Adrenal gland (tissue), 9 donors: ENCODE measurements at regions not wholly inside any gene's neighbourhood (a gene's known extent, or its start where the extent isn't known, plus 50 kb on each side); places are given as distances from the start of the nearest gene placed in this dataset.
A peak's percentile ranks its signal among the peaks of the same experiment; 100 is the strongest.
"Not testable (repeated sequence)": the region's sequence is repeated elsewhere in the genome, so short reads cannot be mapped to it uniquely, and the experiment has no call there.

Experiments used
- DNase-seq, 7 donors: peaks; one replicate each; pipeline ENCODE4 v3.0.0-alpha.2; 2019 to 2020
- H3K27ac ChIP-seq, 5 donors: fragments of 200-600 bp; sonication (generic) in 4 of 5; 1 replicate in 3 of 5; 2 replicates in 2 of 5; pipeline versions ENCODE4 v1.5.1 to v1.8.0; 2016 to 2020; ENCODE audit warnings: mild to moderate bottlenecking in 1 of 5
- H3K27me3 ChIP-seq: fragments of 200-600 bp; 2 replicates; pipeline ENCODE4 v1.8.0; 2021
- H3K36me3 ChIP-seq, 2 donors: fragments of 200-600 bp; replicated peaks in 1 of 2; 1 replicate in 1 of 2; 2 replicates in 1 of 2; pipeline versions ENCODE4 v1.5.1 to v1.8.0; 2018 to 2022
- H3K4me1 ChIP-seq, 2 donors: fragments of 200-600 bp; replicated peaks in 1 of 2; 1 replicate in 1 of 2; 2 replicates in 1 of 2; pipeline versions ENCODE4 v1.5.1 to v1.8.0; 2018 to 2021
- H3K4me3 ChIP-seq, 4 donors: fragments of 200-600 bp; sonication (generic) in 3 of 4; one replicate each; pipeline ENCODE4 v1.5.1; 2016 to 2018
- H3K9me3 ChIP-seq, 3 donors: fragments of 200-600 bp; sonication (generic) in 1 of 3; replicated peaks in 1 of 3; 1 replicate in 2 of 3; 2 replicates in 1 of 3; pipeline versions ENCODE4 v1.5.1 to v1.8.0; 2016 to 2021
- WGBS, 4 donors: extraction: QIAGEN DNeasy Blood & Tissue Kit in 2 of 4; methylation state at CpG; one replicate each; pipeline versions ENCODE4 v1.1.5 to v1.1.7; 2013 to 2017; 5-methylcytosine and 5-hydroxymethylcytosine counted together
- intact Hi-C, 2 donors: fragments of 100-400 bp; cut with DNase I; formaldehyde crosslinking; loops; one replicate each; pipeline versions ENCODE4 v1.14.1 to v1.15.0; 2022 to 2023
- donor health status: healthy with polysubstance abuse.
- donor health status: Bipolar disorder and iron deficiency.
- donor health status: DM: yes; HTN: yes; CAD: no.
- donor health status: DM: no; HTN: no; CAD: no.
- donor health status: DM: no; HTN: no; CAD: no.

DNA sequence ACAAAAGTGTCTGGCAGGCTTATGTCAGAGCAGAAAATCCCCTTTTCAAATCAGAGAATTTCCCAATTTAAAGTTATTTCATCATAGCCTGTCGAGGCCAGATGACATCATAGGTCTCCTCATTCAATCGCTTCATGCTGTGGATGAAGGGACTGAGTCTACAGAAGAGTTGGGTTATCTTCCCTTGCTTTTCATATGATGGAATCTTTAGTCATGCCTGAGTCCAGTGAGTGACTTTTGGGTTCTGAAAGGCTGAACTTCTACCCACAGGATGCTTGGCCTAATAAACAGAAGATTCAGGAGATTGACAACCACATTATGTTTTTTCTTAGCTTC, 357.0 kb upstream of the SPATA31A3 start:
- H3K27ac ChIP-seq, intact Hi-C loops, H3K4me1 ChIP-seq, H3K27me3 ChIP-seq, H3K9me3 ChIP-seq, H3K4me3 ChIP-seq, DNase-seq, H3K36me3 ChIP-seq: not testable (repeated sequence)
- no CpG with 5 or more reads among the region's 2 CpGs for WGBS, 4 donors

DNA sequence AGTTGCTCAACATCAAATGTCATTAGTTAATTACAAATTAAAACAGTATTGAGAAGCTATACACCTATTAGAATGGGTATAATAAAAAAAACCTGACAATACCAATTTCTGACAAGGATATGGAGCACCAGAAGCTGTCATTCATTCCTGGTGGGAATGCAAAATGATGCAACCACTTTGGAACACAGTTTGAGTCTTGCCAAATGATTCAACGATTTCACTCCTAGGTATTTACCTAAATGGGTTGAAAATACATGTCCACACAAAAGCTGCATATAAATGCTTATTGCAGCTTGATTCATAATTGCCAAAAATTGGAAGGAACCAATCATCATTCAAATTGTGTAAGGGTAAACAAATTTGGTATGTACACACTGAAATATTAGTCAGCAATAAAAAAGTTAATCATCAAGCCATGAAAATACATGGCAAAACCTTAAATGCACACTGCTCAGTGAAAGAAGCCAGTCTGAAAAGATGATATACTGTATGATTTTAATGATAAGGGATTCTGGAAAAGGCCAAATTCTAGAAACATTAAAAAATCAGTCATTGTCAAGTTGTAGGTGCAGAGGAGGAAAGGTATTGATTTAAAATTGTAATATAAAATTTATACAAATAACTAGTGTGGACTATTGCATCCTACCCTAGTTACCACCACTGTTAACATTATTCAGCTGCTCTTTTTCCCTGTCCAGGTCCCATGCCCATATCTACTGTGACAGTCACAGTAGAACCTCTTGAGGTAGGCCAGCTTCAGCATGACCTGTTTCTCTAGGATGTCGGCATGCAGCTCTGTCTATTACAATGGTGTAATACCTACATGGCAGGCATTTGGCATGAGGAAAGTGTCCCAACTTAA, 356.4 kb upstream of the SPATA31A3 start:
- H3K4me3 ChIP-seq, intact Hi-C loops, H3K36me3 ChIP-seq, H3K4me1 ChIP-seq, H3K27me3 ChIP-seq, H3K9me3 ChIP-seq, DNase-seq, H3K27ac ChIP-seq: not testable (repeated sequence)
- no CpG with 5 or more reads among the region's 2 CpGs for WGBS, 4 donors

DNA sequence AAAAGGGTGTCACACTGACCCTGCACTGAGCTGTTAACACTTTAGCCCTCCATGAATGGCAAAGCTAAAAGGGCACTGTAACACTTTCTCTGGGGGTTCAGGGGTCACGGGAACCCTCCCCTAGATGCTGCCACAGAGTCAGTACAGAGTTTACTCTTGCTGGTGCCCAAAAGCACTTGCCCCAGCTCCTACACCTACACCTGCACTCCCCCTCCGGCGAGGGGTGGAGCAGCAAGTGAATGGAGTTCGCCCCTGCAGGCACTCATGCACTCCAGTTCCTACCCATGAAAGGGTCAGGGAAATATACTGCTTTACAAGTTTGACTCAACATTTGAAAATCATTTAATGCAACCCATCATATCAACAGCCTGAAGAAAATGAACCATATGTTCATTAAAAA, 355.7 kb upstream of the SPATA31A3 start:
- H3K4me1 ChIP-seq, H3K9me3 ChIP-seq, H3K27me3 ChIP-seq, DNase-seq, intact Hi-C loops, H3K27ac ChIP-seq, H3K4me3 ChIP-seq, H3K36me3 ChIP-seq: not testable (repeated sequence)
- WGBS, 4 donors = 83 to 85% methylated on average over 1 of the region's 4 CpGs; no CpG with 5 or more reads in 2 of the 4 donors

DNA sequence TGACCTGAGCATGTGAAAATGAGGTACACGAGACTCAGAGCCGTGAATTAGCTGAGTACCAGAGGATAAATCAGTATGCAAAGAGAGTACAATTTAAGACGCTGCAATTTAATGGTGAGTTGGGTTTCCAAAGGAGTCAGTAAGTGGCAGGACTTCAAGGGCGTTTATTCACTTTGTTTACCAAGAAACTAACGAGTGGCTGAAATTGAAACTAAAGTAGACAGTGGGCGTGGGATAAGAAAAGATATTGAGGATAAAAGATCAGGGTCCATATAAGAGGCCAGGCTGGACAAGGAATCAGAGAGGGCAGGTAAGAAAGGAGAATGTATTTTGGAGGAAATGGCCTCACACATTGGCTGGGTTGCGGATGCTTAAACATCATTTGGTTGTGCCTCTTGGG, 346.9 kb upstream of the SPATA31A3 start:
- DNase-seq, H3K9me3 ChIP-seq, intact Hi-C loops, H3K4me1 ChIP-seq, H3K4me3 ChIP-seq, H3K27ac ChIP-seq, H3K27me3 ChIP-seq, H3K36me3 ChIP-seq: not testable (repeated sequence)
- WGBS, 4 donors = no CpG with 5 or more reads among the region's 7 CpGs

DNA sequence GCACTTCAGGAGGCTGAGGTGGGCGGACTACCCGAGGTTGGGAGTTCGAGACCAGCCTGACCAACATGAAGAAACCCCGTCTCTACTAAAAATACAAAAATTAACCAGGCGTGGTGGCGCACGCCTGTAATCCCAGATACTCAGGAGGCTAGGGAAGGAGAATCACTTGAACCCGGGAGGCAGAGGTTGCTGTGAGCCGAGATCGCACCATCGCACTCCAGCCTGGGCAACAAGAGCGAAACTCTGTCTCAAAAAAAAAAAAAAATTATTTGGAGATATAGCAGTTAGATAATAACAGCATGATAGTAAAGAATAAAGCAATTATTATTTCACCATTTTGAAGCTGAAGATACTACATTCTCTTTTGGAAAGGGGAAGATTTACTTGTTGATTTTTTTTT, 345.9 kb upstream of the SPATA31A3 start:
- intact Hi-C loops, H3K27ac ChIP-seq, H3K4me1 ChIP-seq, H3K4me3 ChIP-seq, H3K36me3 ChIP-seq, H3K27me3 ChIP-seq, H3K9me3 ChIP-seq: not testable (repeated sequence)
- WGBS, 4 donors = 91 to 100% (median 93%) methylated on average over 4 to 5 of the region's 12 CpGs; no CpG with 5 or more reads in 1 of the 4 donors
- peak in 2 of 7 donors; percentile 1 to 33 for DNase-seq

DNA sequence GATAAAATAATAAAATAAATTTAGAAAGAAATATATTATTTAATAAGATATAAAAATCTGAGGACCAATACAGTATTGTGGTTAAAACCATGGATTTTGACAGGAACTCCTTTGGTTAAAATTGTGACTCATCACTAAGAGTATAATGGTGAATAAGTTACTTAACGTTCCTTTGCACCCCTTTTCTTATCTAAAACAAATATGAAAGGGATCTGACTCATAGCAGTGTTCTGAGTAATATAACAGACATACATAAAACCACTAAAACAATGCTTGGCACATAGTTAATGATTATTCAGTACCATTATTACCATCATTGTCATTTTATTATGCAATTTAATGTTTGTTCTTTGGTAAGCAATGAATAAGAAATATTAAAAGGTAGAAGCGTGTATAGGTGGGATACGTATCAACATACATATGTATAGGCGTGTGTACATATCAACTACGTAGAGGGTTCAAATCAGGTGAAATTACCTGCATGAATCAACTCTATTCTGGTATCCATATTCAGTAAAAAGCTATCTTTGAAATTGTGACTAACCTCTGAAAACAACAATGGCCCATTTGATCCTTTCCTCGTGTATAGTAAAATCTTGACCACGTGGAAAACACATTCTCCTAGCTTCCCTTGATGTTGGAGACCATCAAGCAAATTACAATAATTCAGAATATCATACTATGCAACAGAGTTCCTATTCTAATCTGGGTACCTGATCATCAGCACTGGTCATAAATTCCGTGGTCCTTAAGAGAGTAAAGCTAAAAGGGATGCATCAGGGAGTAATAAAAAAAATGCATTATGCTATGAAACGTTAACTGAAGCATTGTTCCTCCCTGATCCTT, 342.6 kb upstream of the SPATA31A3 start:
- H3K9me3 ChIP-seq, DNase-seq, H3K4me1 ChIP-seq, H3K4me3 ChIP-seq, intact Hi-C loops, H3K27me3 ChIP-seq, H3K36me3 ChIP-seq, H3K27ac ChIP-seq: not testable (repeated sequence)
- WGBS, 4 donors = no CpG with 5 or more reads among the region's 9 CpGs

DNA sequence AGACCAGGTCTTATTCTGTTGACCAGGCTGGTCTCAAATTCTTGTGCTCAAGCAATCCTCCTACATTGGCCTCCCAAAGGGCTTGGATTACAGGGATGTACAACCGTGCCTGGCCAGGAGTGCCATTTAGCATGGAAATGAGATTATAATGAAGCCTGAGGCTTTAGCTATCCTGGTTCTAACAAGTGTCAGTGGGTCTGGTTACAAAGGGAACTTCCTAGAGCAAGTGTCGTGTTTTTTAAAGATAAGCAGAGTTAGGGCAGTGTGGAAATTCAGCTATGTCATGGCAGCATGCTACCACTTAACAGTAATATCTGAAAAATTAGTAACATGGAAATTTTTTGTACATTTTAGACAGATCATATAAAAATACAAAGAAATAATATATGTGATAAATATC, 339.3 kb upstream of the SPATA31A3 start:
- H3K27me3 ChIP-seq, H3K4me1 ChIP-seq, H3K9me3 ChIP-seq, H3K36me3 ChIP-seq, intact Hi-C loops, H3K4me3 ChIP-seq, H3K27ac ChIP-seq, DNase-seq: not testable (repeated sequence)
- WGBS, 4 donors = no CpG with 5 or more reads among the region's 2 CpGs

DNA sequence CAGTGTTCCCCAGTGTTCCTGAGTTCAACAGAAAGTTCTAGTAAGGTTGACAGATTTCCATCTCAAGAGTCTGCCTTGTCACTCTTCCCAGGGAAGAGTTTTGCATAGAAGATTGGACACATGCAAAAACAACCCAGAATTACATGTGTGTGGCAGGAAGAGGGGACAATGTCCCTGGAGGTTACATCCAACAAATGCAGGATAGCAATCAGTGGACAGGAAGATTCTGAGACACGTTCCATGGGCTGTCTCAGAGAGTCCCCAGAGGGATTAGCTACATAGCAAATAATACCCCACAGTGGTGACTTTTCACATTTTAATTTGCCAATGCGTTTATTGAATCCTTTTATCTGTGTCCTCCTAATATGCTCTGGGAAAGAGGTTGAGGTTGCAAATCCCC, 321.1 kb upstream of the SPATA31A3 start:
- H3K9me3 ChIP-seq, H3K4me1 ChIP-seq, DNase-seq, H3K27me3 ChIP-seq, intact Hi-C loops, H3K36me3 ChIP-seq, H3K27ac ChIP-seq, H3K4me3 ChIP-seq: not testable (repeated sequence)
- no CpG with 5 or more reads among the region's 2 CpGs for WGBS, 4 donors

DNA sequence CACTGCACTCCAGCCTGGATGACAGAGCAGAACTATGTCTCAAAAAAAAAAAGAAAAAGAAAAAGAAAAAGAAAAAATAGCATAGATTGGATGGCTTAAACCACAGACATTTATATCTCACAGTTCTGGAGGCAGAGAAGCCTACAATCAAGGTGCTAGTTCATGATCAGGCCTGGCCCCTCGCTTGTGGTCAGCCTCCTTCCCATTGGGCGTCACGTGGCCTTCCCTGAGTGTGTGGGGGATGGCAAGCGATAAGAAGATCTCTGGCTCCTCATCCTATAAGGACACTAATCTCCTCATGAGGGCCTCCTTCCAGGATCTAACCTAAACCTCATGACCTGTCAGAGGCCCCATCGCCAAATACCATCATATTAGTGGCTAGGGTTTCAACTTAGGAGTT, 320.2 kb upstream of the SPATA31A3 start:
- WGBS, 4 donors = no CpG with 5 or more reads among the region's 5 CpGs
- intact Hi-C loops, H3K4me3 ChIP-seq, H3K9me3 ChIP-seq, H3K27ac ChIP-seq, H3K4me1 ChIP-seq, H3K27me3 ChIP-seq, H3K36me3 ChIP-seq, DNase-seq: not testable (repeated sequence)

DNA sequence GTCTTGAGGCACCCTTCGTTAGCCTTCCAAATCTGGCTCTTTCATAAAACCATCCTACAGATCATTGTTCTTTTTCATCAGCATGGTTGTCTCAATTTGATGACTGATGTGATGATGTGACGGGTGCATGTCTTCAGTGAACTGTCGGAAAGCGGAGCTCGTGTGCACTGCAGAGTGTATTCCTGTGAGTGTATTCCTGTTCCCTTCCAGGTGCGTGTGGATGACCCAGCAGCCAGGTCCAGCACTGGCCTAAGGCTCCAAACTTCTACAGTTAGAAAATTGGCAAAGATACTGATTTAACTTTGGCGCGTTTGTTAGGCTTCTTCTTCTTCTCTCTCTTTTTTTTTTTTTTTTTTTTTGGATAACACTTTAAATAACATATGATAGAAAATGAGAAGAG, 314.8 kb upstream of the SPATA31A3 start:
- H3K27ac ChIP-seq, intact Hi-C loops: not testable (repeated sequence)
- WGBS, 4 donors = no CpG with 5 or more reads among the region's 8 CpGs

DNA sequence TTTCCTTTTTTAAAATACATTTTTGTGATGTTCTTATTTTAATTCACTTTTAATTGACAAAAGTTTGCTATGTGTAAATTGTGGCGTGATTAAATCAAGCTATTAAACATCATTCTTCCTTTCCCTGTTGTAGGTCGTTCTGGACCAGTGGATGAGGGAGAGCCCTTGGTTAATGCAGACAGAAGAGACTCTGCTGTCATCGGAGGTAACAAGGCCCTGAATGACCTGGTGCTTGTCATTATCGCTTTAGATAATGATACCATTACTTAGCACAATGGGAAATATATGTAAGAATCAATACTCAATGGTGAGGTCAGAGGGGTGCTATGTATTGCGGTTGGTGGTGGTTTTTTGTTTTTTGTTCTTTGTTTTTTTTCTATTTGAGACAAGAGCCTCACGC, 296.4 kb upstream of the SPATA31A3 start:
- H3K27me3 ChIP-seq, H3K4me1 ChIP-seq, H3K36me3 ChIP-seq, H3K4me3 ChIP-seq, DNase-seq, H3K9me3 ChIP-seq, H3K27ac ChIP-seq, intact Hi-C loops: not testable (repeated sequence)
- no CpG with 5 or more reads among the region's 6 CpGs for WGBS, 4 donors

More for the DNA sequence above, 314.8 kb upstream of the SPATA31A3 start:
- not testable (repeated sequence) for DNase-seq, H3K4me3 ChIP-seq, H3K36me3 ChIP-seq, H3K4me1 ChIP-seq, H3K27me3 ChIP-seq, H3K9me3 ChIP-seq
